ENCODE measurements at regions not wholly inside any gene's neighbourhood (a gene's known extent, or its start where the extent isn't known, plus 50 kb on each side); places are given as distances from the start of the nearest gene placed in this dataset.

DNA sequence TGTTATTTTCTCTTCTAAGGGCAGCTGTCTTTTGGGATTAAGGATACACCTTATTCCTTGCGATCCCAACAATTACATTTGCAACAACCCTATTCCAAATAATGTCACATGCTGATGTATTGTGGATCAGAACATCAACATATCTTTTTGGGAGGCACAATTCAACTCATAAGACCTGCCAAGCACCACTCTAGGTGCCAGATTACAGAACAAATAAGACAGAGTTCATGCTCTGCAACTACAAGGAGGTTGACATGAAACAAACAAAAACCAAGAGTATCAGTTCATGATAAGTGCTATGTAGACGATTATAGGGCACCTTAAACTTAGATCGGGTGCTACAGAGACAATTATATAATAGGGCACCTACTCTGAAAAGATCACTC is 203.2 kb upstream of the SGK1 start:
- Histone ChIP-seq H2BK120ac (ENCODE audit: low read depth, low read length) (no peak overlapping the region), H2BK5ac (ENCODE audit: low read length) (no peak overlapping the region), H2BK15ac (ENCODE audit: low read length) (no peak overlapping the region), H2AFZ (ENCODE audit: low read length) (peak overlapping the region; percentile 1), H3K23ac (ENCODE audit: low read depth, low read length, poor library complexity) (no peak overlapping the region), H3K27me3 (ENCODE audit: control insufficient read depth in 3 of 3, insufficient read depth in 3 of 3, low read depth in 1 of 3, low read length in 3 of 3) (no peaks in the 10 kb centered on the region), H2BK12ac (ENCODE audit: low read length) (no peak overlapping the region), H4K8ac (ENCODE audit: low read depth, low read length) (no peak overlapping the region), H3K79me1 (ENCODE audit: low read depth, low read length) (no peaks in the 10 kb centered on the region), H4K91ac (ENCODE audit: low read depth, low read length, poor library complexity) (no peak overlapping the region), H3K9me3 (replicated peaks in 1 of 2; ENCODE audit: control insufficient read depth in 2 of 2, insufficient read depth in 1 of 2, low read depth in 1 of 2, low read length in 2 of 2) (no peaks in the 10 kb centered on the region), H3K27ac (replicated peaks; ENCODE audit: low read length) (no peak overlapping the region), H3K9ac (ENCODE audit: low read depth, low read length, poor library complexity) (no peak overlapping the region), H2AK5ac (ENCODE audit: low read depth, low read length) (no peak overlapping the region), H3K4me1 (ENCODE audit: control insufficient read depth in 2 of 2, insufficient read depth in 1 of 2, low read depth in 1 of 2, low read length in 2 of 2) (peaks cover 3 to 10% of the 10 kb centered on the region in 2 donors), H3K4ac (ENCODE audit: low read length) (no peak overlapping the region), H3K18ac (ENCODE audit: low read length) (no peak overlapping the region), H3K14ac (ENCODE audit: low read length) (no peak overlapping the region), H3K4me3 (ENCODE audit: low read length in 2 of 2) (no peak overlapping the region), H3K4me2 (ENCODE audit: insufficient read depth, low read length, poor library complexity, severe bottlenecking) (no peak overlapping the region), H3K36me3 (replicated peaks in 1 of 2; ENCODE audit: control insufficient read depth in 2 of 2, insufficient read depth in 2 of 2, low read length in 2 of 2) (no peaks in the 10 kb centered on the region)
- DNase-seq (ENCODE audit: low spot score), result no peak
- no CpG with 5 or more reads among the region's 3 CpGs for WGBS, 2 donors (ENCODE audit: extremely low coverage in 2 of 2, insufficient read length in 2 of 2, insufficient replicate concordance in 1 of 2)

DNA sequence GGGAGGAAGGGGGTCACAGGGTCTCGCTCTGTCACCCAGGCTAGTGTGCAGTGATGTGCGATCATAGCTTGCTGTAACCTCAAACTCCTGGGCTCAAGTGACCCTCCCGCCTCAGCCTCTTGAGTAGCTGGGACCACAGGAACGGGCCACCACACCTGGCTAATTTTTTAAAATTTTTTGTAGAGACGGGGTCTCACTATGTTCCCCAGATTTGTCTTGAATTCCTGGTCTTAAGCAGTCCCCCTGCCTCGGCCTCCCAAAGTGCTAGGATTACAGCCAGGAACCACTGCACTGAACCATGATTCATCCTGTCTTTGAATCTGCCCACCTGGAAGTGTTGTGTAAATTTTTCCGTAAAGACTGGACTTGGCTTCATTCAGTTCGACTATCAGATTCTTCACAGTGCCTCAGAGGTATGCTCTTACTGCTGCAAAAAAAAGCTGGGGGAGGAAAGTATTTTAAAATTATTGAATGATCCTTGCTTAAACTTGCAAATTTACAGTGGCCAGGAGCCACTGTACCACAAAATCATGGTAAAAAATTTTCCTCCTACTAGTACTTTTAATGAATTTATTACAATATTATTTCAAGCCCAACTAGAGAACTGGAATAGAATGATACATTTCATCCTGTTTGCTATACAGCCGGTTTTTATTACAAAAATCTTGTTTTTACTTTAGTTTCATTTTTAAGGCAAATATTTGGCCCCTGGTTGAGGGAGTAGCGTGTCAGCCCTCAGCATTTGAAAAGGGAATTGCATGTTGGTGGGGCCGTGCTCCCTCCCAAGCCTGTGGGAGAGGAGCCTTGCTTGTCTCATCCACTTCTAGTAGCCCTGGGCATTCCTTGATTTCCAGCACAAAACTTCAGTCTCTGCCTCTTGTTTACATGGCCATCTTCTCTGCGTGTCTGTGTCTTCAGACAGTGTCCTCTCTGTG is 202.5 kb upstream of the SGK1 start:
- no CpG with 5 or more reads among the region's 12 CpGs for WGBS, 2 donors (ENCODE audit: extremely low coverage in 2 of 2, insufficient read length in 2 of 2, insufficient replicate concordance in 1 of 2)
- Histone ChIP-seq H2BK120ac (ENCODE audit: low read depth, low read length) (no peak overlapping the region), H2AK5ac (ENCODE audit: low read depth, low read length) (no peak overlapping the region), H3K18ac (ENCODE audit: low read length) (no peak overlapping the region), H3K4me1 (ENCODE audit: control insufficient read depth in 2 of 2, insufficient read depth in 1 of 2, low read depth in 1 of 2, low read length in 2 of 2) (peaks cover 3 to 10% of the 10 kb centered on the region in 2 donors), H4K91ac (ENCODE audit: low read depth, low read length, poor library complexity) (no peak overlapping the region), H3K4me2 (ENCODE audit: insufficient read depth, low read length, poor library complexity, severe bottlenecking) (no peak overlapping the region), H4K8ac (ENCODE audit: low read depth, low read length) (no peak overlapping the region), H2BK15ac (ENCODE audit: low read length) (no peak overlapping the region), H3K79me1 (ENCODE audit: low read depth, low read length) (no peaks in the 10 kb centered on the region), H3K9ac (ENCODE audit: low read depth, low read length, poor library complexity) (no peak overlapping the region), H3K4ac (ENCODE audit: low read length) (no peak overlapping the region), H3K36me3 (replicated peaks in 1 of 2; ENCODE audit: control insufficient read depth in 2 of 2, insufficient read depth in 2 of 2, low read length in 2 of 2) (no peaks in the 10 kb centered on the region), H2BK5ac (ENCODE audit: low read length) (no peak overlapping the region), H3K4me3 (ENCODE audit: low read length in 2 of 2) (no peak overlapping the region), H3K9me3 (replicated peaks in 1 of 2; ENCODE audit: control insufficient read depth in 2 of 2, insufficient read depth in 1 of 2, low read depth in 1 of 2, low read length in 2 of 2) (no peaks in the 10 kb centered on the region), H2AFZ (ENCODE audit: low read length) (peak overlapping the region; percentile 1), H3K27me3 (ENCODE audit: control insufficient read depth in 3 of 3, insufficient read depth in 3 of 3, low read depth in 1 of 3, low read length in 3 of 3) (no peaks in the 10 kb centered on the region), H3K14ac (ENCODE audit: low read length) (no peak overlapping the region), H3K27ac (replicated peaks; ENCODE audit: low read length) (no peak overlapping the region), H3K23ac (ENCODE audit: low read depth, low read length, poor library complexity) (no peak overlapping the region), H2BK12ac (ENCODE audit: low read length) (no peak overlapping the region)
- DNase-seq (ENCODE audit: low spot score), result no peak

DNA sequence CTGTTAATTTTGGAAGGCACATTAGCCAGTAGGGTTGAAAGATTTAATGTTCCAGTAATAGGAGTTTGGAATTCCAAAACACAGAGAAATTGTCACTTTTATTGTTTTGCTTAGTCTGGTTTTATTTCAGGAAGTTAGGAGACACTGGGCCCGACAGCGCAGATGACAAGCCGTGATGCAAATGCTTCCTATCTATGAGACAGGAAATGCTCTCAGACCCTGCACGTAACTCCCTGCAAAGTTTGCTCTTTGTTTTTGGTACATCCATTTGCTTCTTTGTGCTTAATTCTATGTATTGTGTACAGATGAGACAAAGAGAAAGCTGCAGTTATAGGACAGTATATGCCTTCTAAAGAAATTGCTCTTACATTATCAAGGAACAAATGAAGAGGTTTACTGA is 201.6 kb upstream of the SGK1 start:
- peak overlapping the region; percentile 77 for H2AFZ ChIP-seq (ENCODE audit: low read length)
- H3K9me3 ChIP-seq (replicated peaks in 1 of 2; ENCODE audit: control insufficient read depth in 2 of 2, insufficient read depth in 1 of 2, low read depth in 1 of 2, low read length in 2 of 2), result no peaks in the 10 kb centered on the region
- peaks cover 3 to 10% of the 10 kb centered on the region in 2 donors for H3K4me1 ChIP-seq (ENCODE audit: control insufficient read depth in 2 of 2, insufficient read depth in 1 of 2, low read depth in 1 of 2, low read length in 2 of 2)
- DNase-seq (ENCODE audit: low spot score), result no peak
- H3K4me3 ChIP-seq (ENCODE audit: low read length in 2 of 2), result no peak overlapping the region
- H3K9ac ChIP-seq (ENCODE audit: low read depth, low read length, poor library complexity), result no peak overlapping the region
- H2BK5ac ChIP-seq (ENCODE audit: low read length), result no peak overlapping the region
- H3K23ac ChIP-seq (ENCODE audit: low read depth, low read length, poor library complexity), result no peak overlapping the region
- no peak overlapping the region for H3K18ac ChIP-seq (ENCODE audit: low read length)
- H3K79me1 ChIP-seq (ENCODE audit: low read depth, low read length), result no peaks in the 10 kb centered on the region
- H3K14ac ChIP-seq (ENCODE audit: low read length), result no peak overlapping the region
- no peaks in the 10 kb centered on the region for H3K36me3 ChIP-seq (replicated peaks in 1 of 2; ENCODE audit: control insufficient read depth in 2 of 2, insufficient read depth in 2 of 2, low read length in 2 of 2)
- no peak overlapping the region for H4K8ac ChIP-seq (ENCODE audit: low read depth, low read length)
- H2BK12ac ChIP-seq (ENCODE audit: low read length), result no peak overlapping the region
- H4K91ac ChIP-seq (ENCODE audit: low read depth, low read length, poor library complexity), result no peak overlapping the region
- H2BK120ac ChIP-seq (ENCODE audit: low read depth, low read length), result no peak overlapping the region
- no peak overlapping the region for H3K27ac ChIP-seq (replicated peaks; ENCODE audit: low read length)
- no peaks in the 10 kb centered on the region for H3K27me3 ChIP-seq (ENCODE audit: control insufficient read depth in 3 of 3, insufficient read depth in 3 of 3, low read depth in 1 of 3, low read length in 3 of 3)
- no peak overlapping the region for H3K4ac ChIP-seq (ENCODE audit: low read length)
- WGBS, 2 donors (ENCODE audit: extremely low coverage in 2 of 2, insufficient read length in 2 of 2, insufficient replicate concordance in 1 of 2), result no CpG with 5 or more reads among the region's 4 CpGs
- H2AK5ac ChIP-seq (ENCODE audit: low read depth, low read length), result no peak overlapping the region
- no peak overlapping the region for H2BK15ac ChIP-seq (ENCODE audit: low read length)
- H3K4me2 ChIP-seq (ENCODE audit: insufficient read depth, low read length, poor library complexity, severe bottlenecking), result no peak overlapping the region

DNA sequence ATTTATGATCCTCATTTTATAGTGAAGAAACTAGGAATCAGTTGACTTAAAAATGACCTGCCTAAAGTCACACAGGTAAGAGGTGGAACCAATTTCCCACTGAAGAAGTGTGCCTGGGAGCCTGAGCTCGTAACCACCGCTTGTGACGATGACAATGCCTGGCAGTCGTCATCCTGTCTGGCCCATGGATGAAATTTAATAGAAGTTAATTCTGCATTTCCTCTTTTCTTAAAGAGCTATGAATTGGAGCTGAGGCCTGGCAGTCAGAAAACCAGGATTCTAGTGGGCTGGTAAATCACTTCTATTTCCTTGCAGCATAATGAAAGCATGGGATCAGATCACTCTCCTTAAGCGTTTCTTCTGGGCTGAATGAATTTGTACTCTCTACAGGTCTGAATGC is 200.0 kb upstream of the SGK1 start:
- Histone ChIP-seq H3K14ac (ENCODE audit: low read length) (no peak overlapping the region), H3K4me1 (ENCODE audit: control insufficient read depth in 2 of 2, insufficient read depth in 1 of 2, low read depth in 1 of 2, low read length in 2 of 2) (peaks cover 3 to 10% of the 10 kb centered on the region in 2 donors), H3K36me3 (replicated peaks in 1 of 2; ENCODE audit: control insufficient read depth in 2 of 2, insufficient read depth in 2 of 2, low read length in 2 of 2) (no peaks in the 10 kb centered on the region), H4K8ac (ENCODE audit: low read depth, low read length) (no peak overlapping the region), H3K4me2 (ENCODE audit: insufficient read depth, low read length, poor library complexity, severe bottlenecking) (no peak overlapping the region), H3K79me1 (ENCODE audit: low read depth, low read length) (no peaks in the 10 kb centered on the region), H3K9me3 (replicated peaks in 1 of 2; ENCODE audit: control insufficient read depth in 2 of 2, insufficient read depth in 1 of 2, low read depth in 1 of 2, low read length in 2 of 2) (no peaks in the 10 kb centered on the region), H3K4me3 (ENCODE audit: low read length in 2 of 2) (no peak overlapping the region), H3K4ac (ENCODE audit: low read length) (no peak overlapping the region), H2AK5ac (ENCODE audit: low read depth, low read length) (no peak overlapping the region), H3K18ac (ENCODE audit: low read length) (no peak overlapping the region), H4K91ac (ENCODE audit: low read depth, low read length, poor library complexity) (no peak overlapping the region), H3K27ac (replicated peaks; ENCODE audit: low read length) (no peak overlapping the region), H2BK12ac (ENCODE audit: low read length) (no peak overlapping the region), H3K23ac (ENCODE audit: low read depth, low read length, poor library complexity) (no peak overlapping the region), H3K27me3 (ENCODE audit: control insufficient read depth in 3 of 3, insufficient read depth in 3 of 3, low read depth in 1 of 3, low read length in 3 of 3) (no peaks in the 10 kb centered on the region), H3K9ac (ENCODE audit: low read depth, low read length, poor library complexity) (no peak overlapping the region), H2BK120ac (ENCODE audit: low read depth, low read length) (no peak overlapping the region), H2AFZ (ENCODE audit: low read length) (no peak overlapping the region), H2BK5ac (ENCODE audit: low read length) (no peak overlapping the region), H2BK15ac (ENCODE audit: low read length) (no peak overlapping the region)
- DNase-seq (ENCODE audit: low spot score), result no peak
- no CpG with 5 or more reads among the region's 5 CpGs for WGBS, 2 donors (ENCODE audit: extremely low coverage in 2 of 2, insufficient read length in 2 of 2, insufficient replicate concordance in 1 of 2)

Measured in neuronal stem cell (in vitro differentiated cells).